H1 (cell line): ENCODE measurements at regions not wholly inside any gene's neighbourhood (a gene's known extent, or its start where the extent isn't known, plus 50 kb on each side); places are given as distances from the start of the nearest gene placed in this dataset.

Experiments used
- CTCF ChIA-PET: fragments of 300-600 bp; sonication (Branson Sonifier 250); formaldehyde crosslinking; loops from one replicate; lab custom pipeline; 2021; ENCODE audit not compliant: partially characterized antibody; lab: Charles Lee
- POLR2A ChIA-PET: fragments of 300-600 bp; sonication (Branson Sonifier 250); formaldehyde crosslinking; loops from one replicate; lab custom pipeline; 2021; ENCODE audit warnings: inconsistent platforms; ENCODE audit not compliant: partially characterized antibody; lab: Charles Lee
- DNase-seq, 2 experiments: peaks; one replicate each; pipeline versions ENCODE4 v3.0.0 to v3.0.0-alpha.2; 2010 to 2022; ENCODE audit warnings: low spot score in 2 of 2, low read depth in 1 of 2, mixed read lengths in 1 of 2
- FAIRE-seq: peaks from 2 replicates; lab custom pipeline; 2011; peaks lifted over from hg19 to GRCh38; lab: Jason Lieb, UNC
- H2AFZ ChIP-seq: 2 replicates; pipeline ENCODE4 v1.8.1; 2012; ENCODE audit warnings: low read length, inconsistent platforms
- H2AK5ac ChIP-seq: 2 replicates; pipeline ENCODE4 v1.6.1; 2013; ENCODE audit warnings: low read depth, low read length
- H2BK120ac ChIP-seq: replicated peaks from 2 replicates; pipeline ENCODE3; 2013; ENCODE audit warnings: low read depth, low read length, inconsistent platforms
- H2BK12ac ChIP-seq: 2 replicates; pipeline ENCODE4 v1.6.1; 2013; ENCODE audit warnings: low read depth, low read length
- H2BK15ac ChIP-seq: 2 replicates; pipeline ENCODE4 v1.6.1; 2013; ENCODE audit warnings: low read length
- H2BK20ac ChIP-seq: 2 replicates; pipeline ENCODE4 v1.6.1; 2013; ENCODE audit warnings: low read length
- H2BK5ac ChIP-seq: 2 replicates; pipeline ENCODE4 v1.6.1; 2013; ENCODE audit warnings: low read depth, low read length
- H3K14ac ChIP-seq: 2 replicates; pipeline ENCODE4 v1.6.1; 2013; ENCODE audit warnings: inconsistent platforms; ENCODE audit not compliant: insufficient read length
- H3K18ac ChIP-seq: 2 replicates; pipeline ENCODE4 v1.6.1; 2013; ENCODE audit warnings: low read length; ENCODE audit errors: extremely low read depth
- H3K23ac ChIP-seq: 2 replicates; pipeline ENCODE4 v1.6.1; 2013; ENCODE audit warnings: inconsistent platforms; ENCODE audit not compliant: insufficient read length
- H3K23me2 ChIP-seq: 2 replicates; pipeline ENCODE4 v1.6.1; 2013; ENCODE audit warnings: low read depth, low read length
- H3K27ac ChIP-seq: 2 replicates; pipeline ENCODE4 v1.6.1; 2011; ENCODE audit warnings: low read depth, low read length, inconsistent platforms
- H3K27me3 ChIP-seq, 4 experiments: replicated peaks in 1 of 4; 1 replicate in 1 of 4; 2 replicates in 3 of 4; pipeline versions ENCODE4 v1.6.1 to v1.8.1; 2011 to 2013; ENCODE audit warnings: low read length in 3 of 4, mild to moderate bottlenecking in 3 of 4, inconsistent platforms in 2 of 4, mixed read lengths in 2 of 4, moderate library complexity in 1 of 4; ENCODE audit not compliant: control insufficient read depth in 3 of 4, insufficient read depth in 3 of 4; ENCODE audit errors: extremely low read depth in 1 of 4
- H3K36me3 ChIP-seq, 4 experiments: 2 replicates each; pipeline versions ENCODE4 v1.6.1 to v1.8.1; 2011 to 2013; ENCODE audit warnings: mild to moderate bottlenecking in 4 of 4, low read length in 3 of 4, moderate library complexity in 2 of 4, control low read depth in 1 of 4, inconsistent platforms in 1 of 4; ENCODE audit not compliant: insufficient read depth in 4 of 4, control insufficient read depth in 2 of 4
- H3K4ac ChIP-seq: replicated peaks from 2 replicates; pipeline ENCODE3; 2013; ENCODE audit warnings: low read length, low read depth, mixed read lengths, inconsistent platforms; ENCODE audit not compliant: insufficient read length
- H3K4me1 ChIP-seq, 4 experiments: replicated peaks in 1 of 4; 1 replicate in 1 of 4; 2 replicates in 3 of 4; pipeline versions ENCODE4 v1.6.1 to v1.8.1; 2011 to 2013; ENCODE audit warnings: low read length in 3 of 4, inconsistent platforms in 2 of 4, mixed read lengths in 1 of 4; ENCODE audit not compliant: insufficient read depth in 4 of 4, control insufficient read depth in 3 of 4
- H3K4me2 ChIP-seq, 2 experiments: 2 replicates each; pipeline versions ENCODE4 v1.6.1 to v1.8.1; 2011 to 2013; ENCODE audit warnings: low read depth in 2 of 2, low read length in 2 of 2, control low read depth in 1 of 2, inconsistent platforms in 1 of 2, mild to moderate bottlenecking in 1 of 2; ENCODE audit not compliant: insufficient read depth in 1 of 2
- H3K4me3 ChIP-seq, 4 experiments: fragments of 200-600, 300-600 bp in 1 of 4; sonication (generic), shearing (Covaris generic), sonication (Bioruptor Twin) in 1 of 4; 2 replicates each; pipeline versions ENCODE4 v1.5.1 to v1.8.1; 2011 to 2016; ENCODE audit warnings: low read length in 4 of 4, low read depth in 3 of 4, control low read depth in 2 of 4, inconsistent platforms in 2 of 4, mild to moderate bottlenecking in 2 of 4, mixed read lengths in 1 of 4, moderate library complexity in 1 of 4; ENCODE audit not compliant: insufficient read depth in 2 of 4; ENCODE audit errors: extremely low read depth in 1 of 4
- H3K56ac ChIP-seq: replicated peaks from 2 replicates; pipeline ENCODE3; 2013; ENCODE audit warnings: low read depth, mild to moderate bottlenecking, mixed read lengths, low read length, inconsistent platforms; ENCODE audit not compliant: insufficient read length
- H3K79me1 ChIP-seq: 2 replicates; pipeline ENCODE4 v1.6.1; 2013; ENCODE audit warnings: low read depth, low read length, control low read depth
- H3K79me2 ChIP-seq, 2 experiments: 2 replicates each; pipeline versions ENCODE4 v1.6.1 to v1.8.1; 2012 to 2013; ENCODE audit warnings: low read length in 2 of 2, mild to moderate bottlenecking in 2 of 2, inconsistent platforms in 1 of 2; ENCODE audit not compliant: insufficient read depth in 2 of 2, control insufficient read depth in 1 of 2
- H3K9ac ChIP-seq, 4 experiments: replicated peaks in 1 of 4; 1 replicate in 1 of 4; 2 replicates in 3 of 4; pipeline versions ENCODE4 v1.6.1 to v1.8.1; 2011 to 2013; ENCODE audit warnings: low read depth in 3 of 4, low read length in 3 of 4, control low read depth in 2 of 4, mild to moderate bottlenecking in 2 of 4, moderate library complexity in 2 of 4, inconsistent platforms in 1 of 4; ENCODE audit errors: extremely low read depth in 1 of 4
- H3K9me3 ChIP-seq, 2 experiments: 2 replicates each; pipeline versions ENCODE4 v1.6.1 to v1.8.1; 2012 to 2013; ENCODE audit warnings: mild to moderate bottlenecking in 2 of 2, moderate library complexity in 2 of 2, control low read depth in 1 of 2, inconsistent platforms in 1 of 2, low read depth in 1 of 2, low read length in 1 of 2, mixed read lengths in 1 of 2; ENCODE audit not compliant: insufficient read depth in 2 of 2
- H4K20me1 ChIP-seq, 2 experiments: replicated peaks in 1 of 2; 2 replicates each; pipeline versions ENCODE3 to v1.8.1; 2011 to 2013; ENCODE audit warnings: inconsistent platforms in 2 of 2, low read length in 2 of 2, mild to moderate bottlenecking in 1 of 2; ENCODE audit not compliant: insufficient read depth in 2 of 2, control insufficient read depth in 1 of 2
- H4K5ac ChIP-seq: 2 replicates; pipeline ENCODE4 v1.6.1; 2013; ENCODE audit warnings: low read length, low read depth, mixed read lengths, inconsistent platforms; ENCODE audit not compliant: insufficient read length
- H4K8ac ChIP-seq: 2 replicates; pipeline ENCODE4 v1.8.0; 2013; ENCODE audit warnings: mild to moderate bottlenecking, moderate library complexity, low read length, inconsistent platforms; ENCODE audit not compliant: insufficient read depth; ENCODE audit errors: extremely low read depth
- H4K91ac ChIP-seq: replicated peaks from 2 replicates; pipeline ENCODE3; 2013; ENCODE audit warnings: low read length, mixed read lengths, inconsistent platforms; ENCODE audit not compliant: insufficient read length
- JUND ChIP-seq: IDR thresholded peaks from 2 replicates; pipeline ENCODE4 v1.6.1; 2011; ENCODE audit warnings: mild to moderate bottlenecking, improper control_type of control experiment, low read length
- SIN3A ChIP-seq, 2 experiments: IDR thresholded peaks in 1 of 2; conservative IDR thresholded peaks in 1 of 2; 2 replicates each; pipeline ENCODE4 v1.6.1; 2011 to 2012; ENCODE audit warnings: low read length in 2 of 2, improper control_type of control experiment in 1 of 2, low read depth in 1 of 2, mild to moderate bottlenecking in 1 of 2
- SIRT6 ChIP-seq: IDR thresholded peaks from one replicate; pipeline ENCODE4 v1.7.1; 2012; ENCODE audit warnings: low read length, inconsistent platforms
- TBP ChIP-seq: IDR thresholded peaks from 2 replicates; pipeline ENCODE4 v1.6.1; 2011; ENCODE audit warnings: low read depth, low read length, improper control_type of control experiment
- YY1 ChIP-seq: IDR thresholded peaks from 2 replicates; pipeline ENCODE4 v1.6.1; 2011; ENCODE audit warnings: low read depth, mild to moderate bottlenecking, low read length
- WGBS, 2 experiments: shearing (Covaris generic) in 1 of 2; methylation state at CpG; one replicate each; pipeline versions ENCODE4 v1.1.6 to v1.1.7; 2013 to 2015; ENCODE audit warnings: low lambda C conversion rate in 2 of 2, mixed read lengths in 2 of 2, inconsistent platforms in 1 of 2, low coverage in 1 of 2, missing lambda C conversion rate in 1 of 2; ENCODE audit not compliant: insufficient replicate concordance in 2 of 2, insufficient coverage in 1 of 2, insufficient read length in 1 of 2; ENCODE audit errors: extremely low coverage in 1 of 2, missing lambda C conversion rate in 1 of 2; 5-methylcytosine and 5-hydroxymethylcytosine counted together

DNA sequence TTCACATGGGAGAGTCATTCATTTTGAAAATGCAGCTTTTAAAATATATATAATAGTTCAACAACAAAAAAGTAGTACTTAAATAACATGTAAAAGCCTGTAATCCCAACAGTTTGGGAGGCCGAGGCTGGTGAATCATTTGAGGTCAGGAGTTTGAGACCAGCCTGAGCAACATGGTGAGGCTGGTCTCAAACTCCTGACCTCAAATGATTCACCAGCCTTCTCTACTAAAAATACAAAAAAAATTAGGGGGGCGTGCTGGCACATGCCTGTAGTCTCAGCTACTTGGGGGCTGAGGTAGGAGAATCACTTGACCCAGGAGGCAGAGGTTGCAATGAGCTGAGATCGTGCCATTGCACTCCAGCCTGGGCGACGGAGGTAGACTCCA lies 256.3 kb upstream of the RGS6 start:
- Histone ChIP-seq H3K4ac (no peak overlapping the region), H3K18ac (peak overlapping the region; percentile 15), H2BK15ac (no peak overlapping the region), H4K8ac (no peak overlapping the region), H2BK20ac (no peak overlapping the region), H3K79me2 (no peaks in the 10 kb centered on the region), H3K23ac (no peak overlapping the region), H3K14ac (no peak overlapping the region), H2AK5ac (no peak overlapping the region), H3K79me1 (no peaks in the 10 kb centered on the region), H3K9me3 (peaks cover 0 to 6% of the 10 kb centered on the region in 2 experiments; a peak in 1 of 4 replicates), H3K23me2 (no peaks in the 10 kb centered on the region; the same call in 1 of the 2 replicates), H4K91ac (no peak overlapping the region), H4K20me1 (peaks cover 0 to 1% of the 10 kb centered on the region in 2 experiments), H2BK12ac (0 out of 2 replicates have a peak overlapping the region, but pooled peaks have one; percentile 82), H3K27me3 (no peaks in the 10 kb centered on the region), H2BK5ac (0 out of 2 replicates have a peak overlapping the region, but pooled peaks have one; percentile 82)
- 88% methylated on average over 5 of the region's 5 CpGs; no CpG with 5 or more reads in 1 of the 2 experiments for WGBS, 2 experiments
- DNase-seq: no peak
- TF ChIP-seq TBP: no peak
- TF ChIP-seq YY1: no peak
- TF ChIP-seq SIRT6: no peak
- TF ChIP-seq SIN3A (conservative IDR thresholded peaks at IDR 0.05 in 1 of 2, IDR thresholded peaks at IDR 0.05 in 1 of 2; ENCODE audit: low read depth in 1 of 2, low read length in 2 of 2): no peak
- no peak for TF ChIP-seq JUND
- TF ChIP-seq, all 59 proteins: peak for 0
- H3K4me3 ChIP-seq: no peak overlapping the region
- H3K56ac ChIP-seq: no peak overlapping the region
- no peak overlapping the region for H2BK120ac ChIP-seq
- H2AFZ ChIP-seq: no peak overlapping the region
- no peak overlapping the region; the same call in 1 of the 2 replicates for H3K27ac ChIP-seq
- peaks cover 4 to 21% (median 12%) of the 10 kb centered on the region in 4 experiments; a peak in 6 of 8 replicates for H3K36me3 ChIP-seq
- no peak overlapping the region for H4K5ac ChIP-seq
- ChIA-PET POLR2A (interaction anchor here (1.0 kb wide), 1 partner anchor 355 kb away, joined by 3 read pairs; no protein-coding TSS in a partner anchor), CTCF (interaction anchor here (0.8 to 1.0 kb wide), 2 partner anchors 29 to 309 kb away, joined by 3 read pairs; no protein-coding TSS in a partner anchor)
- no peak overlapping the region for H3K9ac ChIP-seq
- no peak overlapping the region; a peak in 1 of 4 replicates for H3K4me2 ChIP-seq
- H3K4me1 ChIP-seq: peaks cover 0 to 9% (median 2%) of the 10 kb centered on the region in 4 experiments; a peak in 6 of 7 replicates
- no peak for FAIRE-seq
